Testis (tissue), 2 donors: ENCODE measurements at regions not wholly inside any gene's neighbourhood (a gene's known extent, or its start where the extent isn't known, plus 50 kb on each side); places are given as distances from the start of the nearest gene placed in this dataset.

Experiments used
- CTCF ChIP-seq, 3 experiments: fragments of 450-650 bp in 2 of 3; fragments of 200-600 bp in 1 of 3; sonication (generic) in 1 of 3; IDR thresholded peaks; one replicate each; pipeline ENCODE4 v1.5.1; 2016 to 2019; ENCODE audit warnings: antibody characterized with exemption in 3 of 3, mild to moderate bottlenecking in 2 of 3, moderate library complexity in 1 of 3
- POLR2A ChIP-seq: fragments of 450-650 bp; IDR thresholded peaks from one replicate; pipeline ENCODE4 v1.6.1; 2017; ENCODE audit warnings: antibody characterized with exemption, mild to moderate bottlenecking, moderate library complexity

- no peak for TF ChIP-seq CTCF (IDR thresholded peaks at IDR 0.05)
- no peak for TF ChIP-seq POLR2A
These were observed 201.0 kb downstream of the LYPLAL1 start for GRCh38 chr1:219374636-219375035.
